GM19240 (cell line): ENCODE measurements at regions not wholly inside any gene's neighbourhood (a gene's known extent, or its start where the extent isn't known, plus 50 kb on each side); places are given as distances from the start of the nearest gene placed in this dataset.
"Not testable (repeated sequence)": the region's sequence is repeated elsewhere in the genome, so short reads cannot be mapped to it uniquely, and the experiment has no call there.

Experiments
- DNase-seq: peaks from one replicate; pipeline ENCODE4 v3.0.0; 2011; ENCODE audit warnings: low spot score; ENCODE audit not compliant: insufficient read length

DNA sequence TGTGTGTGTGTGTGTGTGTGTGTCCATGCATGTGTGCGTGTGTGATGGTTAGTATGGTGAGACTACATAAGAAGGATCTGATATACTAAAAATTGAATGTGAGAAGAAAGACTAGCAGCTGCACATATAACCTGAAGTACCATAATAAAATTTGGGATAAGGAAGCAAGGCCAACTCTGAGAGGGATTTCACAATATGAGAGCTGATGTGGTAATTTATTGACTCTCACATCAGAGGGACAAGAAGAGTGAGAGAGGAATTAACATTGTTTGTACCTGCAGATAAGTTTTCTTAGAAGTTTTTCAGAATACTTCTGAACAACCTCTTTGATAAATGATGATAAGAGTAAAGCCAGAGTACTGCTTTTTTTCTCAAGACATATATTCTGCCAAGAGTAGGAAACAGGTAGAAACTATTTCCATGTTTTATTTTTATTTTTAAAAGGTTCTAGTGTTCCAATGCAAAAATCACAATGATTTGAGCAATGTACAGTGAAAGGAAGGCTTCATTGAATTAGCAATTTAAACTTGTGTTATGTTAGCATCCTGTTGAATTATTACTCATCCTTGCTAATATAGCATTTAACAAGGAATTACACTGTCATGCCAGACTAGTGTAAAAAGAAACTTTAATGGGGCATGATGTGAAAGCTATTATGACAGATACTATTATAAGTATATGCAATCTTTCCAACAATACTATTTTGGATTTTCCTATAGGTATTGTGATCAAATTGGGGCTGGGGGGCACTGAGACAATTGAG, 415.5 kb upstream of the ARPP21 start:
- no peak for DNase-seq

DNA sequence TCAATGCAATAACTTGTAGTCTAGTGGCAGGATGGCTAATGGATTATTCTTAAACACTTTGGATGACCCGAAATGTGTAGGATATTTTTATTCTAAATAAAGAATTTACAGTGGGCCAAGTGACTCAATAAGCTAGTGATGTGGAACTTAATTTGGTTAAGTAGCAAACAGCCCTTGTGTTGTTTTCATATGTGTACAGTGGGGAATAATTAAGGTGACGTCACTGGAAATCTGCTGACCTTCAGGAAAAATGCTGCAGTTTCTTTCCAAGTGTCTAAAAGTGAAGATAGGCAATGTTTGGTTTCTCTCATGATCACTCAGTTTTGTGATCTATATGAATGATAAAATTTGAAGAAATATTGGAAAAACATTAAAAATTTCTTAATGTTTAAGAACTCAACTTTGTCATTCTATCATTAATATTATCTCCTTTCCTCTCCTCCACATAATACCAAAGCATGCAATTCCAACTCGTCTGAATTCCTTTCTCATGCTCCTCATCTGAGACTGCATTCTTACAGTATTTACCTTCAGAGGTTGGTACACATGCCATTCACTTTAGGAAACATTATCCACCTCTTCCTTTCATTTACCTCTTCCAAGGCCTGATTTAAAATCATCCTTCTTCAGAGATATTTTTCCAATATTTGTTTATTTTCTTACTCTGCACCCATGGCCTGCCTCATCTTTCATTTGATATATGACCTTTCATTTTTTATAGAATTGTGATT, 414.6 kb upstream of the ARPP21 start:
- no peak for DNase-seq

DNA sequence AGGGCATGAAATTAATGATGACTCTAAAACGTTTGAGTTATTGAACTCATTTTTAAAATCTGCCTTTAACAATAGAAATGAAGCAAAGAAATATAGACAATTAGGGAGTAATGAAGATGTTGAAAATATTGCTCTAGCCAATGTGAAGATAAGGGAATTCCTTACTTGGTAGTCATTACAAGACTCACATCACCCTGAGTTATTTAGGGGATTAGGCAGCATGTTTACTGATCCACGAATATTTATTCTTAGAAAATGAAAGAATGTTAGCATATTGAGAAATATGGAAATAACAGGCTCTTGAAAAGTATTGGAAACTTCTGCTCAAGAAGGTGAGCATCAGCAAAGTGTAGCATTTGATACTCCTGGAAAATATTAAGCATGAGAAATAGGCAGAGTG, 398.1 kb upstream of the ARPP21 start:
- DNase-seq = no peak

DNA sequence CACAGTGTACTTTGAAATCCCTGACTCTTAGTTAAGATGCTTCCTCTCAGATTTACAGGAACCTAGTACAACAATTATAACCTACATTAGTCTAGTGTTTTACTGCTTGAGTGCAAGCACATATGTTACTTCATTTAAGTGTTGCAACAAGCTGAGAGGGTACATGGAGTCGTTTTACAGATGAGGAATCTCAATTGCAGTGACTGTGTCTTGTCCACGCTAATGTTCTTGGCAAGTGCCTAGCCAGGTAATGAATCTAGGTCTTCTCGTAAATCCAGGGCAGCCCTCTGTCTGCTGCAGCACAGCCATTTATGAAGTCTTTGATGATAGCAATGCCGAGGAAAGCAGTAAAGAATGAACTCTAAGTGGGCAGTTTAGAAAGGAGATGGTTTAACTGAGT, 384.4 kb upstream of the ARPP21 start:
- no peak for DNase-seq

DNA sequence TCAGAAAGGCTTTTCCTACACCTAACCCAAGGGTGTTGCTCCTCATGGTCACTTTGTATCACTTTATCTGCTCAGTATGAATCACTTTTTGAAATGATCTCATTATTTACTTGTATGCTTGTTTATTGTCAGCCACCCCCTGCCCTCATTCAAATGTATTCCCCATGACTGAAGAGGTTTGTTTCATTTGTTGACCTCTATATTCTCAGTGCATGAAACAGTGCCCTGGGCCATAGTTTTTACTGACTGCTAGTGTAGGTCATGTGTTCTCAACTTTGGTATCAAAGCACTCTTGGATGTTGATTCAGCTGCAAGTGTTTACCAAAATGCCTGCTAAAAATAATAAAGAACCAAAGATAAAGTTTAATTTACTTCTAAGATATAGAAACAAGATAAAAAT, 381.7 kb upstream of the ARPP21 start:
- DNase-seq = no peak

DNA sequence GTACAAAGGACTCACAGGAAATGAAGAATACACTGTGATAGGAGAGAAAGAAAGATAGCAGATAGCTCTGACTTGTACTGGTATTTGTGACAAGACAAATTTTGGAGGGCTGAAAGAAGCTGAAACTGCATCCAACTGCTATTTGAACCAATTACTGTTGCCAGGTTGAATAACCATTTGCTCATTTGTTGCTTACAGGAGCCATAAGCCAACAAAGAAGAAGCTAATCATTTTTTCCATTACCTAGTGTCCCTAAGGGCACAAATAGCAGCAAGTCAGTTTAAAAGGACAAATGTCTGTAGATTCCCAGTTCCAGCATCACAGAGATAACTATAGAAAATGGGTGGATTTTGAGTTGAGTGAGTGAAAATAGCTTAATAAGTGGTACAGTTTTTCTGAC, 376.9 kb upstream of the ARPP21 start:
- no peak for DNase-seq

DNA sequence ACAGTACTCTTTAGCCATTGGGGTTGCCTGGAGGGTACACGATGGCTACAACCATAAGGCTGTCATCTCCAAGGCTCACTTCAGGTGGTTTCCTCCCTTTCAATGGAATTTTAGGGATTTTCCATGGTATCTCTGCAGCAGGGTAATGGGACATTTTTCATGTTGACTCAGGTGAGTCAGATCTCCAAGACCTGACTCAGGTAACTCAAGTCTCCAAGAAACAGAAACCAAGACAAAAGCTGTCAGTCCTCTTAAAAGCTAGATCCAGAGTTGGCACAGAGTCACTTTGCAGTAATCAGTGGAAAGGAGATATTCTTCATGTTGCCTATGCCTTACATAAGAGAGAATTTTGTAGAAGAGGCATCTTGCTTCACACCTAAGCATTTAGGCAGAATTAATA, 375.8 kb upstream of the ARPP21 start:
- DNase-seq = no peak

DNA sequence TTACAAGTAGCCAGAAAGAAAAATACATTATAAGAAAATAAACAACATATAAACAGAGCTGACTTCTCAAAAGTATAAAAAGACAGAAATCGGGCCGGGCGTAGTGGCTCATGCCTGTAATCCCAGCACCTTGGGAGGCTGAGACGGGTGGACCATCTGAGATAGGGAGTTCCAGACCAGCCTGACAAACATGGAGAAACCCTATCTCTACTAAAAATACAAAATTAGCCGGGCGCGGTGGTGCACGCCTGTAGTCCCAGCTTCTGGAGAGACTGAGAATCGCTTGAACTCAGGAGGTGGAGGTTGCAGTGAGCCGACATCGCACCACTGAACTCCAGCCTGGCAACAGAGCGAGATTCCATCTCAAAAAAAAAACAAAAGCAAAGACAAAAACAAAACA, 373.3 kb upstream of the ARPP21 start:
- not testable (repeated sequence) for DNase-seq

DNA sequence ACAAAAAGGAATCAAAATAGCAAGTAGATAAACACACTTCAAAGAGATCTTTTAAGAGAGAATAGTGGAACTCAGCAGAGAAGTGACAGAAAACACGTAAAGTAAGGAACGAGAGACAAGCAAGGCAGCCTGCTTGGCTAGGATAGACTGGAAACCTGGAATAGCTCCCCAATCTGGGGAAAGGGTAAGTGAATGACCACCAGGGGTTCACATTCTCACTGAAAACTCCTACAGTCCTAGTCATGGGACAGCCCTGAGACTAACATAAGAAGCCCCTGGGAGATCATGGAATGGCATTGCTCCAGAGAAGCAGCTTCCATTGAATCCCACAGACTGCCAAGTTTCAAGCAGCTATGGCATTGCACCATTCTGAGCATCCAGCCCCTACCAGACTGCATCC, 363.6 kb upstream of the ARPP21 start:
- no peak for DNase-seq

DNA sequence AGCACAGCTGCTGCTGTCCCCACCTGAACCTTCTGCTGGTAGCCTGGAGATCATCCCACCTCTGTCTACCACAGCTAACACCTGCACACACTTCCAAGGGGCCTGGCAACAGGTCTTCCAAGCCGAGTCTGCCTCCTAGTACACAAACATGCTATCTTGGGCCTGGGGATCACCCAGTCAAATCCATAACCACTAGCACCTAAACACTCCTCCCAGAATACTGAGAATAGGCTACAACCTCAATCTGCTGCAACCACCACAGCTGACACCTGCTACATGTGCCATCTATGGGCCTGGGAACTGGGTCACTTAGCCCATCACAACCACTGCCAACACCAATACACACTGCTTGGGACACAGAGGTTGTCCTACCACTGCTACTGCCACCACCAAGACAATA, 362.8 kb upstream of the ARPP21 start:
- DNase-seq = no peak

DNA sequence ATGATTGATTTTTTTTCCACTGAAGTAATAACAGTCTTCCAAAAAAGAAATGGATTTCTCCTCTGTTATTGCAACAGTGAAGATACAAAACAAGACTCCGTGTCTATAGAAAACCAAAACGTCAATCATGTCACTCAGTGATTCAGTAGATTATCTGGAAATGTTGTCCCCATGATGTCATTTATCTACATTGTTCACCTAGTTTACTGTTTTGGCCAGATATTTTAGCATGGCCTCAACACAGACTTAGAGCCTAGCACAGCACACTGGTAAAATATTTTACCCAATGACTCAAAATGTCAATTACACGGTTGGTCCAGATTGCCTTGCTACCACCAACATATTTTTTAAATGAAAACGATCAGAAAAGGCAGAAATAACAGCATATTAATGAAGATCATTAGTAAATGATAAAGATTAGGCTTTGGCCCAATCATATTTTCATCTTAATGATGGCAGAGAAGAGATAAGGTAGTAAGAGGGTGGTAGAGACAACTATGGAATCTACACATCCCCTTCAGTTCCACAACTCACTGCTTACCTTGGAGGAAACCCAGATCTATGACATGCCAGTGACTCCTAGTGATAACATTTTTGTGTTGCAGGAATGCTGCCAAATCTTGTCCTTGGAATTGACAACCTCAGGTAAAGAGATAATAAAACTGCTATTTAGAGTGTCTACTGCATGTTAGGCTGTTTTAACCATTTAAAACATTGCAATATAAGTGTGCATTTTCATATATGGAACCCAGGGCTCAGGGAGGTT, 347.7 kb upstream of the ARPP21 start:
- no peak for DNase-seq

DNA sequence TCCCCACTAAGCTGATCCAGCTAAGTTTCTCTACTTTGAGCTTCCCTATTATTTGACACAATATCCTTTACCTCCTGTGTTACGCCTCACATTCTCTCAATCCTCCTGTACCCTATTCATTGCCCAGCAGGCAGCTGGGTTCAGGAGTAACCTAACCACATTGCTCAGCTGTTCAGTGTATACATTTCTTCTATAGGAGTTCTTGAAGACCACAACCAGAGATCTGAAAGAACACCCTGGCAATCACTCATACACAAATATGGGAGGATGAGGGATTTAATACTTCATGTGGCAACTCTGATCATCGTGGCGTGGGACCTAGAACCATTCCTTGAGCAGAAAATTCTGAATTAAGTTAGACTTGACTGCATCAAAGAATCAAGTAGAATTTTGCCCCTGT, 346.8 kb upstream of the ARPP21 start:
- no peak for DNase-seq

DNA sequence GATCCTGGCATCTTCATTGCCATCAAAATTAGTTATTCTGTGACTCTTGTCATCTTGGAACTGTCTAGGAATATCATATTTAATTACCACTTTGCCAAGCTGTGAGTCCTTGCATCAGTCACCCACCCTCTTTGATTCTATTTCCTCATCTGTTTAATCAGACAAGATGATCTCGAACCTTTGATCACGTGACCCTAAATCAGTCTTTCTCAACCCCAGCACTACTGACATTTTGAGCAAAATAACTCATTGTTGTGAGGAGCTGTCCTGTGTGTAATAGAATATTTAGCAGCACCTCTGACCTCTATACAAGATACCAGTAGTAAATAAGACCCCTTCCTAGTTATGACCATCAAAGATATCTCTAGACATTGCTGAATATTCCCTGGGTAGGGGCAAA, 343.4 kb upstream of the ARPP21 start:
- DNase-seq = no peak

DNA sequence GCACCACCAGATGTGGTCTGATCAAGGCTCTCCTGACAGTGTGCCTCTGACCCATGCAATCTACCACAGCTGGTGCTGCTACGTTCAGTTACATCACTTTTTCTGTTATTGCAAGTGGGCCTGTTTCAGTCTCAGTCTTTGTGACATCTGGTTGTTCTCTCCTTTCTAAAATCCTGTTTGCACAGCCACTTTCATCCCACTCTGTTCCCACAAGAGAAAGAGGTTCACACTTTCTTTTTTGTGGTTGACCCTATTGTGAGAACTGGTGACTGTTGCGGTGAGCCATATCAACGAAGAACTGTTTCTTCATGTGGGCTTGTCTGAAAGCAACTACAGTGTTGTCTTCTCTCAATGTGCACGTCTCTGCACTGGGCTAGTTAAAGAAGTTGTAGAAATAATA, 342.8 kb upstream of the ARPP21 start:
- no peak for DNase-seq

DNA sequence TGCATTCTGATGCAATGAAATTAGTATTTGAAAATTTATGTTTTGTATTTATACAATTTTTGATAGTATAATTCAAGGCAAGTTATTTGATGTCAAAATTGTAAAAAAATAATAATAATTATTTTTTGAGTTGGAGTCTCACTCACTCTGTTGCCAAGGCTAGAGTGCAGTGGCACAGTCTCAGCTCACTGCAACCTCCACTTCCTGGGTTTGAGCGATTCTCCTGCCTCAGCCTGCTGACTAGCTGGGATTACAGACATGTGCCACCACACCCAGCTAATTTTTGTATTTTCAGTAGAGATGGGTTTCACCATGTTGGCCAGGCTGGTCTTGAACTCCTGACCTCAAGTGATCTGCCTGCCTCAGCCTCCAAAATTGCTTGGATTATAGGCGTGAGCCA, 342.4 kb upstream of the ARPP21 start:
- not testable (repeated sequence) for DNase-seq

DNA sequence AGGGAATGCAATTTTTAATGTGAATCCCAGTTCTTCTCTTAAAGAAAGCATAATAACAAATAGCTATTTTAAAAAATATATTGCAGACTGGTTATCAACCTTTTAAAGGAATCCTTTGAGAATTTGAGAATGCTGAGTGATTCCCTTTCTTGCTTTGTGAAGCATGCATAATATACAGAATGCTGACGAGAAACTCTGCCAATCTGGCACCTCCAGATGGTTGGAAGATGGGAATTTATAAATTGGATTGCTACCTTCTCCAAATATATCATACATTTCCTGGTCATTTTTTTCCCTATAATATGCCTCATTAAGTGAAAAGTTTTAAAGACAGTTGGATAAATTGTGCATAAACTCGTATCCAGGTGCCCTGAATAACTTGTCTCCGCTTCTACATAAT, 333.9 kb upstream of the ARPP21 start:
- no peak for DNase-seq

DNA sequence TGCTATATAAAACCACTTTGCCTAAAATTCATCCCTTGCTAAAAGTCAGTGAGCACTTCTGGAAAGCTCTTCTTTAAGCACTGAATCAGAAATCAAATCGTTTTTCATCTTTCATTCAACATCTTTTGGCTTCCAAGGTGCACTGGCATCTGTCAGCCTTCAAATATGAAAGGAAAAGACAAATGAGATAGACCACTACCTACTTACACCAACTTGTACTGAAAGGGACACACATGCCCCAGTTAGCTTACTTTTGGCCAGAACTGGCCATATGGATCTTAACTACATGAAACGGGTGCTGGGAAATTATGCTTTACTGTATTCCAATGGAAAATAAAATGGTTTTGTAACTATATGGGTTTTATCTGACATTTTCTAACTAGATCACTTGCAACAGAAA, 332.0 kb upstream of the ARPP21 start:
- DNase-seq = no peak

DNA sequence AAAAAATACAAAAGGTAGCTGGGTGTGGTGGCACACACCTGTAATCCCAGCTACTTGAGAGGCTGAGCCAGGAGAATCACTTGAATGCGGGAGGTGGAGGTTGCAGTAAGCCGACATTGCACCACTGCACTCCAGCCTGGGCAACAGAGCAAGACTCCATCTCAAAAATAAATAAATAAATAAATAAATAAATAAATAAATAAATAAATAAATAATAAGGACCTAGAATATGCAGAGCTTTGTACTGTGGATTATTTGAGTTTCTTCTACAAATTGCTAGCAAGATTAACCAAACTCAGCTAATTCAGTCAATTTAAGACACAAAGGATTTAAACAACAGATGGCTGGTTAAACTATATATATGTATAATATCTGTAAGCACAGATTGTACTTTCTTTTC, 322.5 kb upstream of the ARPP21 start:
- DNase-seq = not testable (repeated sequence)

DNA sequence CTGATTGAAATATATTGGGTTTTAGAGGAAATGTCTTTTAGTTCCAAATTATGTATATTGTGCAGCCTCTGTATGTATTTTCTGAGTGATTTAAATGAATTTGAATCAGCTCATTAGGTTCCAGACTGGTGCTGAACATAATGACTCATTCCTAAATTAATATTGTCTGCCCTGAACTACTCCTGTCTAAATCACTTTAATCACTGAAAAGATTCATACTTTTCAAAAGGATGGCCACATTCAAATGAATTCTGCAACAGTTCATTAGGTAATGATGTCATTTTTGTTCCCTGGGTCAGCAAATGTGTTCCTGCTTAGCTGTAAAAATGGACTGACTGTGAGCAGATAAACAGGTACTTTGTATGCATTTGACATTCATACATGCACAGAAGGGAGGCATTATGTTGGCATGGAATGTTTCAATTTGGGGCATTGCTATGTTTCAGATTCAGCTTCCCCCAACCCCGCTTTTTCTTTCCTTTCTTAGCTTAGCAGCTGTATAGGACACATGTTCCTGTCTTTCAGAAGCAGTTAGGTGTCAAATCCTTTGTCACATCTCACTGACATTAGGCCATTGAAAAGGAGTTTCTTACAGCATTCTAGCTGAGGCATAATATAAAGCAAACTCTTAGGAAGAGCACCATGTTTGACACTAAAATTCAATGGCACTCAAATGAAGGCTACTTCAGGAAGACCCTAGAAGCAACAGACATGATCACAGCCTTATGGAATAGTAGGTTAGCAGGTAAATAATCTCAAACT, 318.5 kb upstream of the ARPP21 start:
- no peak for DNase-seq

DNA sequence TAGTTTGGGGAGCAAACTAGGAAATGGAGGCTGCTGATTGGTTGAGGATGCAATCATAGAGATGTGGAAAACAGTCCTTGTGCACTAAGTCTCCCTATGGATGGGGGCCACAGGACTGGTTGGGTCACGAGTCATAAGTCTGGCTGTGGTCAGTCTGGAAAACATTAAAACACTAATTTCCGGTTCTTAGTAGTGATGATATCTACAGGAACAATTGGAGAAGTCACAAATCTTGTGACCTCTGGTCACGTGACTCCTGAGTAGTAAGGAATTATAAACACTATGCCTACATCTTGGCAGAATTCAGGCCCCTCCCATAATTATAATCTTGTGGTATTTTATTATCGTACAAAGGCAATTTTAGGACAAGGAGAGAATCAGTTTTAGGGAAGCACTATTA, 317.3 kb upstream of the ARPP21 start:
- no peak for DNase-seq

DNA sequence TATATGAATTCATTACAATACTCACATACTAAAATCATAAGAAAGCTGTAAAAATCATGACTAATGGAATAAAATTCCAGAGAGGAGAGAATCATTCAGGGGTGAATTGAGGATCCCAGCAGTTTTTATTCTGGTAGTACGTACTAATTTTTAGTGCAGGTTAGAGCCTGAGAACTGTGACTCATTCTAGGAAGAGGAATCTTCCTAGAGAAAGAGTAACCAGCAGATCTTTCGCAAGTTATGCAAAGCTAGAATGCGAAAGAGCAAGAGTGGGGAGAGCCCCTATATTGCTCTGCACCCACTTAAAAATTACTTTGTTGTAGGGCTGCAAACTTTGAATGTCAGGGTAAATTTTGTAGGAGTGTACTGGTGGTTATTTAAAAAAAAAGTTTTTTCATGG, 303.6 kb upstream of the ARPP21 start:
- DNase-seq = no peak

DNA sequence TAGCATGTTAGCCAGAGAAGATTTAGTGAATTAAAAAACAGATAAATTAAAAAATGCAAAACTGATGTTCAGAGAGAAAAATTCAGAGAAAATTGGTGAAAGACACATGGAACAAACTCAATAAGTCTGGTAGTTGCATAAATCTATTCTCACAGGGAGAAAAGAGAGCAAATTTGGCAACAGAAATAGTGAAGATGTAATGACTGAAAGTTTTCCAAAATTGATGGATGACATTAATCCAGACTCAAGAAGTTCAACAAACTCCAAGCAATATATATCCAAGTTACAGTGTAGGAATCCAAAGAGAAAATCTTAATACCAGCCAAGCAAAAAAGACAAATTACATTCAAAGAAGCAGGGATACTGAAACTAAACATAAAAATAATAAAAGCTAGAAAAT, 302.7 kb upstream of the ARPP21 start:
- DNase-seq = no peak
